SK-N-SH treated with all-trans-retinoic acid at 6 μM for 48 hours (cell line): ENCODE measurements at regions not wholly inside any gene's neighbourhood (a gene's known extent, or its start where the extent isn't known, plus 50 kb on each side); places are given as distances from the start of the nearest gene placed in this dataset.

Source experiments
- ATAC-seq: fragments of 200-7000 bp; cut with Tn5 transposase; 3 replicates; pipeline ENCODE4 v1.9.1; 2020; ENCODE audit warnings: mild to moderate bottlenecking, moderate library complexity
- ARNTL ChIP-seq: fragments of 450-650 bp; formaldehyde crosslinking; IDR thresholded peaks from 2 replicates; pipeline ENCODE4 v1.5.0; 2020; ENCODE audit warnings: low read depth, mild to moderate bottlenecking, moderate library complexity, borderline replicate concordance
- BACH2 ChIP-seq: fragments of 250-450 bp; sonication (Bioruptor Pico); IDR thresholded peaks from 2 replicates; pipeline ENCODE4 v1.9.0; 2021; ENCODE audit warnings: mild to moderate bottlenecking, borderline replicate concordance
- CSDC2 ChIP-seq: fragments of 250-450 bp; sonication (Bioruptor Pico); IDR thresholded peaks from 2 replicates; pipeline ENCODE4 v1.5.0; 2020; ENCODE audit warnings: mild to moderate bottlenecking, moderate library complexity
- ESRRG ChIP-seq: fragments of 250-450 bp; sonication (Bioruptor Pico); IDR thresholded peaks from 2 replicates; pipeline ENCODE4 v1.6.1; 2021; ENCODE audit warnings: mild to moderate bottlenecking
- GLIS3 ChIP-seq: fragments of 250-450 bp; sonication (Bioruptor Pico); IDR thresholded peaks from 2 replicates; pipeline ENCODE4 v1.5.0; 2020; ENCODE audit warnings: mild to moderate bottlenecking, moderate library complexity
- ISL1 ChIP-seq: fragments of 250-450 bp; sonication (Bioruptor Pico); IDR thresholded peaks from 2 replicates; pipeline ENCODE4 v2.1.2; 2022; ENCODE audit warnings: mild to moderate bottlenecking, moderate library complexity
- OSR1 ChIP-seq: fragments of 250-450 bp; sonication (Bioruptor Pico); IDR thresholded peaks from 2 replicates; pipeline ENCODE4 v1.8.0; 2022; ENCODE audit warnings: moderate library complexity, mild to moderate bottlenecking, inconsistent platforms
- PPARA ChIP-seq: fragments of 250-450 bp; sonication (Bioruptor Pico); IDR thresholded peaks from 2 replicates; pipeline ENCODE4 v1.5.0; 2020; ENCODE audit warnings: mild to moderate bottlenecking, borderline replicate concordance
- RARB ChIP-seq: fragments of 250-450 bp; sonication (Bioruptor Pico); IDR thresholded peaks from 2 replicates; pipeline ENCODE4 v1.8.0; 2021; ENCODE audit warnings: mild to moderate bottlenecking, moderate library complexity
- SNAI2 ChIP-seq: fragments of 250-450 bp; sonication (Bioruptor Pico); IDR thresholded peaks from 2 replicates; pipeline ENCODE4 v1.5.0; 2020; ENCODE audit warnings: mild to moderate bottlenecking, moderate library complexity
- TCF4 ChIP-seq: fragments of 250-450 bp; sonication (Bioruptor Pico); IDR thresholded peaks from 2 replicates; pipeline ENCODE4 v1.8.0; 2021; ENCODE audit warnings: mild to moderate bottlenecking, moderate library complexity, borderline replicate concordance
- TOX ChIP-seq: fragments of 250-450 bp; sonication (Bioruptor Pico); IDR thresholded peaks from 2 replicates; pipeline ENCODE4 v1.8.0; 2021; ENCODE audit warnings: mild to moderate bottlenecking, moderate library complexity, borderline replicate concordance
- ZC3H10 ChIP-seq: fragments of 250-450 bp; sonication (Bioruptor Pico); IDR thresholded peaks from 2 replicates; pipeline ENCODE4 v1.5.1; 2021; ENCODE audit warnings: mild to moderate bottlenecking, moderate library complexity
- ZFP3 ChIP-seq: fragments of 250-450 bp; sonication (Bioruptor Pico); IDR thresholded peaks from 2 replicates; pipeline ENCODE4 v1.5.0; 2020; ENCODE audit warnings: mild to moderate bottlenecking, moderate library complexity
- ZFP30 ChIP-seq: fragments of 450-650 bp; formaldehyde crosslinking; IDR thresholded peaks from 2 replicates; pipeline ENCODE4 v1.5.0; 2022; ENCODE audit warnings: mild to moderate bottlenecking, moderate library complexity
- ZNF565 ChIP-seq: fragments of 450-650 bp; formaldehyde crosslinking; conservative IDR thresholded peaks from 2 replicates; pipeline ENCODE4 v1.5.0; 2020; ENCODE audit warnings: low read depth, mild to moderate bottlenecking, moderate library complexity
- ZNF70 ChIP-seq: fragments of 450-650 bp; formaldehyde crosslinking; IDR thresholded peaks from 2 replicates; pipeline ENCODE4 v1.5.0; 2020; ENCODE audit warnings: mild to moderate bottlenecking, moderate library complexity
- ZNF8 ChIP-seq: fragments of 450-650 bp; formaldehyde crosslinking; IDR thresholded peaks from 2 replicates; pipeline ENCODE4 v1.5.0; 2020; ENCODE audit warnings: mild to moderate bottlenecking, moderate library complexity
- TF ChIP-seq, protein P1 (sequence below): fragments of 250-450 bp; sonication (Bioruptor Pico); IDR thresholded peaks from 2 replicates; pipeline ENCODE4 v1.8.0; 2020; ENCODE audit warnings: mild to moderate bottlenecking, moderate library complexity, borderline replicate concordance
- TF ChIP-seq, protein P2 (sequence below): fragments of 250-450 bp; sonication (Bioruptor Pico); IDR thresholded peaks from 2 replicates; pipeline ENCODE4 v1.8.0; 2021; ENCODE audit warnings: low read depth, mild to moderate bottlenecking, moderate library complexity, borderline replicate concordance
- TF ChIP-seq, protein P3 (sequence below): fragments of 250-450 bp; sonication (Bioruptor Pico); IDR thresholded peaks from 2 replicates; pipeline ENCODE4 v1.5.1; 2021; ENCODE audit warnings: mild to moderate bottlenecking, moderate library complexity
- TF ChIP-seq, protein P4 (sequence below): fragments of 250-450 bp; sonication (Bioruptor Pico); IDR thresholded peaks from 2 replicates; pipeline ENCODE4 v1.5.0; 2020; ENCODE audit warnings: mild to moderate bottlenecking, moderate library complexity

DNA sequence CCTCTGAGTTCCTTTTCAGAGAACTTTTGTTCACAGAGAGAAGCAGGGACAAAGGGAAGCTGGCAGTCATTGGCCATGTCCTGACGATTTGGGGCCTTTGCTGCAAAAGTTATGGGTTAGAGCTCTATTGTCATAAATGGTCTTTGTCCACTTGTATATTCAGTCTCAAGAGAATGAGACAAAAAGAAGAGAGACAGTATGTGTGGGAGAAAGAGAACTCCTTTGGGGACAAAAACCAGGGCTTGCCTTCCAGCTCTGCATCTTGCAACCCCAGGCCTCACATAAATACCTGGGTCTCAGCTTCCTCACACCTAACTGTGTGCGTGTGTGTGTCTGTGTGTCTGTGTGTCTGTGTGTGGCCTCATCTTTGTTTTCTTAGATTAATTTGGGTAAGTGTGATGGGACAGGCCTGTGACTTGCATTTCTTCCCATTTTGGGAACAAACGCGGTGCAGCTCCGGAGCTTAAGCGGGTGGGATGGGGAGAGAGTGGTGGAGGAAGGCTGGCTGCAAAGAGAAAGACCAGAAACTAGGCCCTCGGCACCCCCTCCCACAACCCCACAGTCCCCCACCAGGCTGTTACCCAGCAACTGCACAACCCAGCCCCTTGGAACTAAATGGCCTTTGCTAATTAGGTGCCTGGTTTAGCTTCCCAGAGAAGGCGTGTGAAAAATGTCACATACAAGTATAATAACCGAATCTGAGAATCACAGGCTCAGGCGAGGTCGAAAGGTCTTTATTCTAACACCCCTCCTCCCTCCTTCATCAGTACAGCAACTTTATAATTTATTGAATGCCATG lies 376.9 kb downstream of the CDK5RAP2 start:
- no peak for ATAC-seq
- no peak for TF ChIP-seq ZC3H10 (CRISPR knock-in tag)
- TF ChIP-seq BACH2: no peak
- TF ChIP-seq GLIS3: no peak
- TF ChIP-seq ZNF70 (CRISPR knock-in tag): no peak
- no peak for TF ChIP-seq ZFP30
- TF ChIP-seq ZFP3 (CRISPR knock-in tag): no peak
- no peak for TF ChIP-seq OSR1 (CRISPR knock-in tag)
- no peak for TF ChIP-seq TCF4 (CRISPR knock-in tag)
- TF ChIP-seq, protein P1, sequence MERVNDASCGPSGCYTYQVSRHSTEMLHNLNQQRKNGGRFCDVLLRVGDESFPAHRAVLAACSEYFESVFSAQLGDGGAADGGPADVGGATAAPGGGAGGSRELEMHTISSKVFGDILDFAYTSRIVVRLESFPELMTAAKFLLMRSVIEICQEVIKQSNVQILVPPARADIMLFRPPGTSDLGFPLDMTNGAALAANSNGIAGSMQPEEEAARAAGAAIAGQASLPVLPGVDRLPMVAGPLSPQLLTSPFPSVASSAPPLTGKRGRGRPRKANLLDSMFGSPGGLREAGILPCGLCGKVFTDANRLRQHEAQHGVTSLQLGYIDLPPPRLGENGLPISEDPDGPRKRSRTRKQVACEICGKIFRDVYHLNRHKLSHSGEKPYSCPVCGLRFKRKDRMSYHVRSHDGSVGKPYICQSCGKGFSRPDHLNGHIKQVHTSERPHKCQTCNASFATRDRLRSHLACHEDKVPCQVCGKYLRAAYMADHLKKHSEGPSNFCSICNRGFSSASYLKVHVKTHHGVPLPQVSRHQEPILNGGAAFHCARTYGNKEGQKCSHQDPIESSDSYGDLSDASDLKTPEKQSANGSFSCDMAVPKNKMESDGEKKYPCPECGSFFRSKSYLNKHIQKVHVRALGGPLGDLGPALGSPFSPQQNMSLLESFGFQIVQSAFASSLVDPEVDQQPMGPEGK (CRISPR knock-in tag): no peak
- TF ChIP-seq RARB (CRISPR knock-in tag): no peak
- TF ChIP-seq, protein P2, sequence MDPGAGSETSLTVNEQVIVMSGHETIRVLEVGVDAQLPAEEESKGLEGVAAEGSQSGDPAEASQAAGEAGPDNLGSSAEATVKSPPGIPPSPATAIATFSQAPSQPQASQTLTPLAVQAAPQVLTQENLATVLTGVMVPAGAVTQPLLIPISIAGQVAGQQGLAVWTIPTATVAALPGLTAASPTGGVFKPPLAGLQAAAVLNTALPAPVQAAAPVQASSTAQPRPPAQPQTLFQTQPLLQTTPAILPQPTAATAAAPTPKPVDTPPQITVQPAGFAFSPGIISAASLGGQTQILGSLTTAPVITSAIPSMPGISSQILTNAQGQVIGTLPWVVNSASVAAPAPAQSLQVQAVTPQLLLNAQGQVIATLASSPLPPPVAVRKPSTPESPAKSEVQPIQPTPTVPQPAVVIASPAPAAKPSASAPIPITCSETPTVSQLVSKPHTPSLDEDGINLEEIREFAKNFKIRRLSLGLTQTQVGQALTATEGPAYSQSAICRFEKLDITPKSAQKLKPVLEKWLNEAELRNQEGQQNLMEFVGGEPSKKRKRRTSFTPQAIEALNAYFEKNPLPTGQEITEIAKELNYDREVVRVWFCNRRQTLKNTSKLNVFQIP (CRISPR knock-in tag): no peak
- TF ChIP-seq ESRRG: no peak
- TF ChIP-seq, protein P3, sequence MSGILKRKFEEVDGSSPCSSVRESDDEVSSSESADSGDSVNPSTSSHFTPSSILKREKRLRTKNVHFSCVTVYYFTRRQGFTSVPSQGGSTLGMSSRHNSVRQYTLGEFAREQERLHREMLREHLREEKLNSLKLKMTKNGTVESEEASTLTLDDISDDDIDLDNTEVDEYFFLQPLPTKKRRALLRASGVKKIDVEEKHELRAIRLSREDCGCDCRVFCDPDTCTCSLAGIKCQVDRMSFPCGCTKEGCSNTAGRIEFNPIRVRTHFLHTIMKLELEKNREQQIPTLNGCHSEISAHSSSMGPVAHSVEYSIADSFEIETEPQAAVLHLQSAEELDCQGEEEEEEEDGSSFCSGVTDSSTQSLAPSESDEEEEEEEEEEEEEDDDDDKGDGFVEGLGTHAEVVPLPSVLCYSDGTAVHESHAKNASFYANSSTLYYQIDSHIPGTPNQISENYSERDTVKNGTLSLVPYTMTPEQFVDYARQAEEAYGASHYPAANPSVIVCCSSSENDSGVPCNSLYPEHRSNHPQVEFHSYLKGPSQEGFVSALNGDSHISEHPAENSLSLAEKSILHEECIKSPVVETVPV (CRISPR knock-in tag): no peak

DNA sequence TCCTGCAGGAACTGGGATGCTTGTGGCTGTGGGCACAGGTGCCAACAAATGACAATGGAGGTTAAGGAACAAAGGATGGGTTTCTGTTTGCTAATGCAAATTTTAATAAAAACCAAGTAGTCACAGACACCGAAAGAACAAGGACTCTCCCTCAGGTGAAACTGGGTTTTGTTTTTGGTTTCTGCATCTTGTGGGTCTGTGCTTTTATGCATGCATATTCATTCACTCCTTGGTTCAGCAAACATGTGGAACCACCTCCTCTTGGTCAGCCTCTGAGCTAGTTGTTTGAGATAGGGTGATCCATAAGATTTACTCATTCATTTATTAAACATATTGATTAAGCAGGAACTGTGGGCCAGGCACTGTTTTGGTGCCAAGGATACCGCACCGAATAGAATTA lies 381.9 kb downstream of the CDK5RAP2 start:
- no peak for ATAC-seq
- TF ChIP-seq, protein P1 (CRISPR knock-in tag): no peak
- TF ChIP-seq TCF4 (CRISPR knock-in tag): no peak
- TF ChIP-seq OSR1 (CRISPR knock-in tag): no peak
- TF ChIP-seq TOX (CRISPR knock-in tag): no peak
- no peak for TF ChIP-seq BACH2
- TF ChIP-seq ESRRG: no peak
- TF ChIP-seq, protein P2 (CRISPR knock-in tag): no peak
- TF ChIP-seq, protein P4, sequence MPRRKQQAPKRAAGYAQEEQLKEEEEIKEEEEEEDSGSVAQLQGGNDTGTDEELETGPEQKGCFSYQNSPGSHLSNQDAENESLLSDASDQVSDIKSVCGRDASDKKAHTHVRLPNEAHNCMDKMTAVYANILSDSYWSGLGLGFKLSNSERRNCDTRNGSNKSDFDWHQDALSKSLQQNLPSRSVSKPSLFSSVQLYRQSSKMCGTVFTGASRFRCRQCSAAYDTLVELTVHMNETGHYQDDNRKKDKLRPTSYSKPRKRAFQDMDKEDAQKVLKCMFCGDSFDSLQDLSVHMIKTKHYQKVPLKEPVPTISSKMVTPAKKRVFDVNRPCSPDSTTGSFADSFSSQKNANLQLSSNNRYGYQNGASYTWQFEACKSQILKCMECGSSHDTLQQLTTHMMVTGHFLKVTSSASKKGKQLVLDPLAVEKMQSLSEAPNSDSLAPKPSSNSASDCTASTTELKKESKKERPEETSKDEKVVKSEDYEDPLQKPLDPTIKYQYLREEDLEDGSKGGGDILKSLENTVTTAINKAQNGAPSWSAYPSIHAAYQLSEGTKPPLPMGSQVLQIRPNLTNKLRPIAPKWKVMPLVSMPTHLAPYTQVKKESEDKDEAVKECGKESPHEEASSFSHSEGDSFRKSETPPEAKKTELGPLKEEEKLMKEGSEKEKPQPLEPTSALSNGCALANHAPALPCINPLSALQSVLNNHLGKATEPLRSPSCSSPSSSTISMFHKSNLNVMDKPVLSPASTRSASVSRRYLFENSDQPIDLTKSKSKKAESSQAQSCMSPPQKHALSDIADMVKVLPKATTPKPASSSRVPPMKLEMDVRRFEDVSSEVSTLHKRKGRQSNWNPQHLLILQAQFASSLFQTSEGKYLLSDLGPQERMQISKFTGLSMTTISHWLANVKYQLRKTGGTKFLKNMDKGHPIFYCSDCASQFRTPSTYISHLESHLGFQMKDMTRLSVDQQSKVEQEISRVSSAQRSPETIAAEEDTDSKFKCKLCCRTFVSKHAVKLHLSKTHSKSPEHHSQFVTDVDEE (CRISPR knock-in tag): no peak
- TF ChIP-seq GLIS3: no peak
- TF ChIP-seq RARB (CRISPR knock-in tag): no peak
- TF ChIP-seq ZNF565 (CRISPR knock-in tag): no peak
- no peak for TF ChIP-seq SNAI2 (CRISPR knock-in tag)
- no peak for TF ChIP-seq ZFP30
- TF ChIP-seq PPARA (CRISPR knock-in tag): no peak
- TF ChIP-seq ZNF8 (CRISPR knock-in tag): no peak
- no peak for TF ChIP-seq ZFP3 (CRISPR knock-in tag)
- no peak for TF ChIP-seq CSDC2
- TF ChIP-seq ISL1: no peak
- no peak for TF ChIP-seq ARNTL (CRISPR knock-in tag)
- TF ChIP-seq, protein P3 (CRISPR knock-in tag): no peak
